Activated T-cell treated with anti-CD3 and anti-CD28 coated beads, Interleukin-2, amount 50 U/mL, for 24 hours (primary cell): ENCODE measurements at regions not wholly inside any gene's neighbourhood (a gene's known extent, or its start where the extent isn't known, plus 50 kb on each side); places are given as distances from the start of the nearest gene placed in this dataset.

Experiments used
- DNase-seq: peaks from one replicate; pipeline ENCODE4 v3.0.0-alpha.2; 2020
- H3K27ac Mint-ChIP-seq: 2 replicates; pipeline ENCODE4 v1.8.0; 2020; ENCODE audit warnings: mild to moderate bottlenecking, mixed read lengths
- H3K27me3 Mint-ChIP-seq: 2 replicates; pipeline ENCODE4 v1.8.0; 2020; ENCODE audit warnings: mixed read lengths
- H3K36me3 Mint-ChIP-seq: 2 replicates; pipeline ENCODE4 v1.8.0; 2020; ENCODE audit warnings: low read depth, mixed read lengths
- H3K4me1 Mint-ChIP-seq: 2 replicates; pipeline ENCODE4 v1.8.0; 2020; ENCODE audit warnings: low read depth, mixed read lengths
- H3K4me3 Mint-ChIP-seq: 2 replicates; pipeline ENCODE4 v1.8.0; 2020; ENCODE audit warnings: mild to moderate bottlenecking, moderate library complexity, mixed read lengths
- H3K9me3 Mint-ChIP-seq: 2 replicates; pipeline ENCODE4 v1.8.0; 2020; ENCODE audit warnings: mixed read lengths

DNA sequence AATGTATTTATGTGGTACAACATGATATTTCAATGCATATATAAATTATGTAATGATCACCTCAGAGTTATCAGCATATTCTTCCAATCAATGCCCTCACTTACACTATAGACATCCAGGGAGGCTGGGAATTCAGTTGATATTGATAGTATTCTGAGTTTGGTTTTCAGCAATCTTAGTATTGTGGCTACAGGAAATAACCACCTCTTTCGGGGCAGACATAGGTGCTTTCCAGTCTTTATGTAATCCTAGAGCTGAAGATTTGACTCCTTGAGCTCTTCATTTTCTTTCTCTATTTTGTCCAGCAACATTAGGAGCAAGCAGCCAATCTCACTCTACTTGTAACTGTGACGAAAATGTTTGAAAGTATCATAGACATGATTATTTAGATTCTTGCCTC is 712.7 kb upstream of the KIRREL3 start:
- Mint-ChIP-seq H3K9me3 (no peaks in the 10 kb centered on the region), H3K4me3 (no peak overlapping the region), H3K4me1 (no peaks in the 10 kb centered on the region), H3K27me3 (peaks cover 5% of the 10 kb centered on the region), H3K27ac (no peak overlapping the region), H3K36me3 (no peaks in the 10 kb centered on the region)
- DNase-seq, result no peak

DNA sequence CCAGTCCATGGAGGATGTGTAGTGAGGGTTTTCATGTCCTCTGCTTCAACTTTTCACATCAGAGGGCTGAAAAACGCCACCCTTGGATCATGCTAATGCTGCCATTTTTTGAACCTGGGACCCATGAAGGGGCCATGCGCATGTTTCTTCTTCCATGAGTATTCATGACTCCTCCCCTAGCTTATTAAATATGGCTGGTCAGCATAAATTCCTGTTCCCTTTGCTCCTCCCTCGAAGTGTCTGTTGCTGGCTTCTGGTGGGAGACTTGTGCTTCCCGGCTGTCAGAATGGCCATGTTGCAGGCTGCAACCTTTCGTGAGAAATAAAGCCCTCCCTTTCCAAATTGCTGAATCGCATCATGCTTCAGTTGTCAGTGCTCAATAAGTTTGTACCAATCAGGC is 711.2 kb upstream of the KIRREL3 start:
- Mint-ChIP-seq H3K4me1 (no peaks in the 10 kb centered on the region), H3K36me3 (no peaks in the 10 kb centered on the region), H3K9me3 (no peaks in the 10 kb centered on the region), H3K27ac (no peak overlapping the region), H3K4me3 (no peak overlapping the region), H3K27me3 (peaks cover 4% of the 10 kb centered on the region)
- no peak for DNase-seq

DNA sequence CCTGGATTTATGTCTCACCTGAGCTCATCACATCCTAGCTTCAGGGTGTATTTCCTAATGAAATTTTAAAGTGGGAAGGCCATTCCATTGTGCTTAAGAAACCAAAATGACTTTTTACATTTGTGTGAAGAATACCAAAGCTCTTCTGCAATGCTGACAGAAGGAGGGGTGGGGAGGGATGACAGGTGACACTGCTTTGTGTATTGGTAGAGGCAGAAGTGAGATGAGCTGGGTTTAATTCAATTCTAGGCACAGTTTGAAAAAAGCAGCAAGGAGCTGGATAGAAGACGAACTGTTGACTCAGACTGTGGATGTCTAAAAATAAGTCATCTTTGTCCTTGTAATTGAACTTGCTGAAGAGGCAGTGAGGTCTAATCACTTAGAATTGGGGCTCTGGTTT is 710.3 kb upstream of the KIRREL3 start:
- Mint-ChIP-seq H3K4me3 (no peak overlapping the region), H3K4me1 (no peaks in the 10 kb centered on the region), H3K27ac (no peak overlapping the region), H3K36me3 (no peaks in the 10 kb centered on the region), H3K27me3 (no peaks in the 10 kb centered on the region), H3K9me3 (no peaks in the 10 kb centered on the region)
- no peak for DNase-seq

DNA sequence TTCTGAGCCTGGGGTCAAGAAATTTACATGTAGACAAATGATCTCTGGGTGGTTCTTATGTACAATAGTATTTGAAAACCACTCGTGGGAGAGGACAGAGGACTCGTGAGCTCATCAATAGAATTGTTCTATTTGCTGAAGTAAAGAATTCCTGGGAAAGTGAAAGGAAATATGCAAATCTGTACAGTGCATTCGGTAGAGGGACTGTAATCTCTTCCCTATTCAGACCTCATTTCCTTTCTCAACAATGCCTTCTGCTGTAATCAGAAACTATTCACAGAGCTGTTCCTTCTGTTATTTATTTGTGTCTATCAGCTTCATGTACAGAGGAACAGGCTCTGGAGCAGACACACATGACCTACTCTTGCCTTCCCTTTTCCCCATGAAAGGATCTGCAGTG is 709.4 kb upstream of the KIRREL3 start:
- Mint-ChIP-seq H3K4me1 (no peaks in the 10 kb centered on the region), H3K4me3 (no peak overlapping the region), H3K27me3 (no peaks in the 10 kb centered on the region), H3K27ac (no peak overlapping the region), H3K9me3 (no peaks in the 10 kb centered on the region), H3K36me3 (no peaks in the 10 kb centered on the region)
- DNase-seq, result no peak

DNA sequence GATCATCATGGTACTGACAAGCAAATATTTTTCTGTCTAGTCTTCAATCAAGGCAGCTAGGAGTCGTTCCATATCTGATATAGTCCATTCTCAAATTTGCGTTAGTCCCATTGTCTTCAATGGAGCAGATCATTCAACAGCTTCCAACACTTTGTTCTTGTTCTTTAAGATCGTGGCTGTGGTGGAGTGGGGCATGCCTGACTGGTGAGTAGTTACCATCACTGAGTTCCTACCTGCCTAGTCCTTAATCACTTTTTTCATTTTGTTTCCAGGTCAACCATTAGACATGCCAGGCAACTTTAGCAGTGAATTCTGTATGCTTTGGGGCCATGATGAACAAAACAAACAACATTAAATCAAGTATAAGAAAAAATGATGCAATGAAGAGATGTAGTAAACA is 693.1 kb upstream of the KIRREL3 start:
- Mint-ChIP-seq H3K36me3 (no peaks in the 10 kb centered on the region), H3K27ac (no peak overlapping the region), H3K4me1 (no peaks in the 10 kb centered on the region), H3K9me3 (peaks cover 5% of the 10 kb centered on the region), H3K4me3 (no peak overlapping the region), H3K27me3 (no peaks in the 10 kb centered on the region)
- no peak for DNase-seq

DNA sequence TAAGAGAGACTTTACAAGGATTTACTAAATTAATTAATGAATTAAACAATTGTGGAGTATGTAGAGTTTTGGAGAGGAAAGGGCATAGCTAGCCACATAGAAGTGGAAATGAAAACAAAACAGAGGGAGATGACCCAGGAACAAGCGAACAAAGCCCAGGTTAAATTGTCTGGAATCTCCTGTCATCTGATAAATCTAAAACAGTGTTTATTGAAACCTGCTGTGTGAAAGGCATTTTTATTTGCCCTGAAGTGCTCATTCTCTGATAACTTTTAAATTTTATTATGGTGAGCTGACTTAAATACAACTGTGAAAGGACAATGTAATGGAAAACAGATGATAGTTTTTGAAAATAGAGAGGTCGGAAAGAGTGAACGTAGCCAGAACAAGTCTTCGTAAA is 682.8 kb upstream of the KIRREL3 start:
- no peak for DNase-seq
- no peaks in the 10 kb centered on the region for H3K27me3 Mint-ChIP-seq
- no peaks in the 10 kb centered on the region for H3K9me3 Mint-ChIP-seq
- H3K36me3 Mint-ChIP-seq, result no peaks in the 10 kb centered on the region
- H3K4me1 Mint-ChIP-seq, result no peaks in the 10 kb centered on the region
- no peak overlapping the region for H3K4me3 Mint-ChIP-seq
- no peak overlapping the region for H3K27ac Mint-ChIP-seq

DNA sequence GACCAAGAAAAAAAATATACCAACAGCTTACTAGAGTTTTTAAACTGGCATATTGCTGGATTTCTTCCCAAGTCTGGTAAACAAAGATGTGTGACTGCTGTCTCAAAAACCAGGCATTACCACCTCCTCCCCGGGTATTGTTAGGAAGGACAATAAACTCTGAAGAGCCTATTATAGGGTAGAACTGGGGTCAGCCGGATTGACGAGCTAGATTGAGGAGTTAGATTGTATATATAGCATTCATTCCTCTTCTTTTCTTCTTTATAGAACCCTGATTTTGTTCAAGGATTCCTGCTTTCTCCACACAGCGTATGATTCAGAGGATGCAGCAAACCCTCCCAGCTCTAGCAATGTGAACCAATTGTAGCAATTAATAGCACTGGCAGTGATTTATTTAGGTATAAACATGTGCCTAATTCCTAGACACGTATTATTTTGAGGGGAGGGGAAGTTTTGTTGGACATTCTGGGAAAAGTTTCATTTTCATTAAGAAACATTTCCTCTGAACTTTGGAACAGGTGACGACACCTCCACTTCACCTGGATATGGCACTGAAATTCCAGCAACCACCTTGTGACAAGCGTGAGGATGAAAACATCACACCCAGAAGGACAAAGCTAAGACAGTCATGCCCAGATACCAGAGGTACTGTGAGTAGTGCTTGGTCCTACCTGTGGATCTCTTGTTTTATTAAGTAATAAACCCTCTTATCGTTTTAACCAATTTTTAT is 679.4 kb upstream of the KIRREL3 start:
- Mint-ChIP-seq H3K9me3 (no peaks in the 10 kb centered on the region), H3K27ac (no peak overlapping the region), H3K4me1 (no peaks in the 10 kb centered on the region), H3K4me3 (no peak overlapping the region), H3K27me3 (peaks cover 6% of the 10 kb centered on the region), H3K36me3 (no peaks in the 10 kb centered on the region)
- no peak for DNase-seq

DNA sequence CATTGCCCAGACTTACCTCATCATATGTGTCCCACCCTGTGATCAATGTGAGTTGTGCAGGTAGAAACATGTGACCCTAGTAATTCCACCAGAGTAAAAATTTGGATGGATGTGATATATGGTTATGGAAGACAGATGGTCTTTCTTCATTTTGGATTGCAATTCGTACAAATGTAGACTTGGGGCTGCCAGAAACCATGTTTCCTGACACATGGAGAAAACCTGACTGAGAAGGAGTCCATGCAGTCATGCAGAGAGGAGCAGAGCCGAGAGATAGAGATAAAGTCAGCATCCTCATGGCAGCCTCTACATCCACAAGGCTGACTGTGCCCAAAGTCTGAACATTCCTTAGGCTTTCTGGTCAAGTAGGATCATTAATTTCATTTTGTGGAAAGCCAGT is 678.1 kb upstream of the KIRREL3 start:
- no peaks in the 10 kb centered on the region for H3K4me1 Mint-ChIP-seq
- H3K4me3 Mint-ChIP-seq, result no peak overlapping the region
- no peaks in the 10 kb centered on the region for H3K9me3 Mint-ChIP-seq
- no peak for DNase-seq
- no peaks in the 10 kb centered on the region for H3K36me3 Mint-ChIP-seq
- H3K27ac Mint-ChIP-seq, result no peak overlapping the region
- H3K27me3 Mint-ChIP-seq, result peaks cover 6% of the 10 kb centered on the region

DNA sequence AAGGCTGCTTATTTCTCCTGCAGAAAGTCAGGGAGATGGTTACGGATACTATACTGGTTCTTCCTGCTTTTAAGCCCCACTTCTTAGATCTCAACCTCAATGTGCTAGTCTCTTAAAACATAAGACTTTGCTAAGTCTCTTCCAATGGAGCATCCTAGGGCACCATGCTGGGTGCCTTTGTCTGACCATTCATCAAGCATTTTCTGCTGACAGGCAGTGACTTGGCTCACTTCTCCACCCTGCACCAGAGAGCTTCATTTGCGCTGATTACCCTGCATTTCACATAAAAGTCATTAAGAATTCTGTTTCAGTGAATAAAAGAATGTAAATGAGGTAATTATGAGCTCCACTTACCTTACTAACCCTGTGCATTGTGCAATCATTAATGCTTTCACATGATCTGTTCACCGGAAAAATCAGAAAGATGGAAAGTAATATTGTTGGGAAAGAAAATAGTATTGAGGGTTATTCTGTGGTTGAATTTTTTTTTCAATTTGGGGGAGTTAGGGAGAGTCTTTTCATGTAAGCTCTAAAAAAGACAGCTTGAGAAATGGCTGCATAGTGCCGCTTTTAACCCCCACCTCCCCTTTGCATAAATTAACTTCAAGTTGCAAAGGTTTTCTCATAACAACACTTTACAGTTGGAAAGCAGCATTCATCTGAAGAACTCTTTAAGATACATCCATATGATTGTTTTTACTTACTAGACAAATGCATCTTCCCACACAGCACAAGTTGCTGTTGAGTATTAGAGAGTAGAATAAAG is 677.3 kb upstream of the KIRREL3 start:
- H3K4me1 Mint-ChIP-seq, result no peaks in the 10 kb centered on the region

DNA sequence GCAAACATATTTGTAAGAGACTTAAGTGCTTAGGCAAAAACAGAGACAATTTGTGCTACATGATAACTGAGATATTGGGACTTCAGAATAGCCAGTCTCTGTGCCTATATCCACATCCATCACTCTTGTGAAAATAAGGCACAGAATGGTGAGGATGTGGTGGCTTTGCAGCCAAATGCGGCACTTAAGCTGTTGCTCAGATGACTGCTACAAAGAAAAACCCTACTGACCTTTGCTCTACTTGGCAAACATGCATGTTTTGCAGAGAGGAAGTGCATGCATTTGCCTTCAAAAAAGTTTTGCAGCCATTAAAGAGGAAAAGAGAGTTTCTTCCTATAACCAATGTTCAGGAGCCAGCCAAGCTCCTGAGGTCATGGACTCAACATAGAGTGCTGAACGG is 675.0 kb upstream of the KIRREL3 start:
- H3K27me3 Mint-ChIP-seq, result peaks cover 6% of the 10 kb centered on the region
- no peak for DNase-seq
- no peak overlapping the region for H3K4me3 Mint-ChIP-seq
- no peaks in the 10 kb centered on the region for H3K9me3 Mint-ChIP-seq
- H3K27ac Mint-ChIP-seq, result no peak overlapping the region
- H3K36me3 Mint-ChIP-seq, result no peaks in the 10 kb centered on the region
- no peaks in the 10 kb centered on the region for H3K4me1 Mint-ChIP-seq

More for the DNA sequence above, 677.3 kb upstream of the KIRREL3 start:
- H3K9me3 Mint-ChIP-seq, result no peaks in the 10 kb centered on the region
- peaks cover 6% of the 10 kb centered on the region for H3K27me3 Mint-ChIP-seq
- DNase-seq, result no peak
- H3K27ac Mint-ChIP-seq, result no peak overlapping the region
- H3K4me3 Mint-ChIP-seq, result no peak overlapping the region
- no peaks in the 10 kb centered on the region for H3K36me3 Mint-ChIP-seq

DNA sequence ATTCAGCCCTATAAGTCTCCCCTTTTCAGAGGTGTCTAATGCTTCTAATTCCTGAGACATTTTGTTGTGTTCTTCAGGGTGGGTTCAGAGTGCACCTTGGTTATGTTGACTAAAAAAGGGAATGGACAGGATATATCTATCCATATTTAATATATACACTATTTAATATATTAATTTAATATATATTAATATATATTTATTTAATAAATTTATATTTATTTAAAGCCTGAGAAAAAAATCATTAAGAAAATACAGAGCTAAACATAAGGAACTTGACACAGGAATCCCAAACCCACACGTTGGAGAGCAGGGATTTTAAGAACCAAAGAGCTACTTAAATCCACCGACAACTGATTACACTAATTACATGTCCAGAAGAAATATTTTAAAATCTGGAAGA is 674.2 kb upstream of the KIRREL3 start:
- Mint-ChIP-seq H3K27ac (no peak overlapping the region), H3K4me3 (no peak overlapping the region), H3K4me1 (no peaks in the 10 kb centered on the region), H3K9me3 (no peaks in the 10 kb centered on the region), H3K27me3 (peaks cover 6% of the 10 kb centered on the region), H3K36me3 (no peaks in the 10 kb centered on the region)
- DNase-seq, result no peak

DNA sequence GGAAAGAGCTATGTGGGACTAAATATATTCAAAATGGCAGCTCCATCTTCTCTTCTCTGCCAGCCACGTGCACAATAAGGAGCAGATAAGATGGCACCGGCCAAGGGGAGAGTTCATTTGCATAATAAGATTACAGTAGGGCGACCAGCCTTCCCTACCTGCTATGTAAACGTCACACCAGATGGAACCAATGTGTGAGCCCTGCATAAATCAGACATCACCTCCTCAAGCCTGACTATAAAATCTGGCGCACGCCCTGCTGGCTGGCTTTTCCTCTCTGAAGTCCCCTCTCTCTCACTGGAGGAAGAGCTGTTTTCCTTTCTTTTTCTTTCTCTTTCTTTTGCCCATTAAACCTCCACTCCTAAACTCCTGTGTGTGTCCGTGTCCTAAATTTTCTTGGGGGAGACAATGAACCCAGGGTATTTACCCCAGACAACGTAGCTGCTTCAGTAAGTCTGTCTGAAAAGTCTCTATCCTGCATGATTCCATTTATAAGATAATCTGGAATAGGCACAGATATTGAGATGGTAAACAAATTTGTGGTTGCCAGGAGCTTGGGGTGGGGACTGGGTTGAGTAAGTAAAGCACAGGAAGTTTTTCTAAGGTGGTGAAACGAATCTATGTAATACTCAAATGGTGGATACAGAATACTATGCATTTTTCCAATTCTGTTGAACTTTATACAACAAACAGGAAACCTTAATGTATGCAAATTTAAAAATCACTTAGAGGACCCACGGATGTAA is 670.0 kb upstream of the KIRREL3 start:
- DNase-seq, result no peak
- Mint-ChIP-seq H3K27ac (no peak overlapping the region), H3K36me3 (no peaks in the 10 kb centered on the region), H3K4me1 (no peaks in the 10 kb centered on the region), H3K27me3 (peaks cover 4% of the 10 kb centered on the region), H3K4me3 (no peak overlapping the region), H3K9me3 (peaks cover 4% of the 10 kb centered on the region)

DNA sequence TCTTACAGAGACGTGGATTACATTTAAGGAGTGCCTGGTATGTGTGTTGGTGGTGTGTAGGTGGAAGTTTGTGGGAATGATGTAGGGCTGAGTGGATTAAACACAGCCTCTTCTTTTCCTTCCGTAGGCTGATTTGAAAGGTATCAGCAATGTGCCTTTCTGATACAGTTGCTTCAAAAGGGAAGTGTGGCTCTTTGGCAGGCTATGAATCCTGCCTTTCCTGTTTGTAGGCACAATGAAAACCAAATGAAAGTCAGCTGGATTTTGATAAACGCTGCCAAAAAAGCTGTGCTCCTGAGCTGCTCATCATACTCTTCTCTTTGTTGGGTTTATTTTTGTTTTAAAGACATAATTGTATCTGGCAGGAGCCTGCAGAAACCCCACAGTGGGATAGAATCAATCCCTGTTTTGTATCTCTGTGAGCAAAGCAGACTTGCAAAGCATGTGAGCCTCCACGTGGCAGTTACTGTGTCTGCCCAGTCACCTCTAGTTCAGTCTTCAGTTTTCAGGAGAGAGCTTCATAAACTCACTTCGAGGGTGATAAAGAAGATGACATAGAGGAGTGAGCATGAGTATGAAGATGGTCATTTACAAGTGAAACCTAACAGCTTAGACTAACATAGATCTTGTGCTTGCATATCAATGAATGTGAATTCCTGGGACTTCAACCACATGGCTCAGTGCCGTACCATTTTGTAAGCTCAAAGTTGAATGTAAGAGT is 655.7 kb upstream of the KIRREL3 start:
- no peak overlapping the region for H3K4me3 Mint-ChIP-seq
- H3K4me1 Mint-ChIP-seq, result no peaks in the 10 kb centered on the region
- no peaks in the 10 kb centered on the region for H3K36me3 Mint-ChIP-seq
- peaks cover 2% of the 10 kb centered on the region for H3K9me3 Mint-ChIP-seq
- H3K27ac Mint-ChIP-seq, result no peak overlapping the region
- H3K27me3 Mint-ChIP-seq, result no peaks in the 10 kb centered on the region
- DNase-seq, result no peak

DNA sequence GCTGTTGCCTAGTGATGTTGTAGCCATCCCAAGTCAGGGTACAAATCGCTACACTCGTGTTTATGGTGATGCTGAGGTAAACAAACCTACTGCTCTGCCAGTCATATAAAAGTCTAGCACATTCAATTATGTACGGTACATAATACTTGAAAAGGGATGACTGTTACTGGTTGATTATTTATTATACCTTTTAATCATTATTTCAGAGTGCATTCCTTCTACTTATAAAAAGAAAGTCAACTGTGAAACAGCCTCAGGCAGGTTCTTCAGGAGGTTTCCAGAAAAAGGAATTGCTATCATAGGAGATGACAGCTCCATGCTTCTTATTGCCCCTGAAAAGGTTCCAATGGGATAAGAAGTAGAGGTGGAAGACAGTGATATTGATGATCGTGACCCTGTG is 652.5 kb upstream of the KIRREL3 start:
- Mint-ChIP-seq H3K36me3 (no peaks in the 10 kb centered on the region), H3K4me3 (no peak overlapping the region), H3K27me3 (no peaks in the 10 kb centered on the region), H3K4me1 (no peaks in the 10 kb centered on the region), H3K9me3 (no peaks in the 10 kb centered on the region), H3K27ac (no peak overlapping the region)
- DNase-seq, result no peak
